SK-N-SH (cell line): ENCODE measurements at regions not wholly inside any gene's neighbourhood (a gene's known extent, or its start where the extent isn't known, plus 50 kb on each side); places are given as distances from the start of the nearest gene placed in this dataset.

ENCODE experiments used
- CHD2 ChIP-seq: fragments of 150-350 bp; IDR thresholded peaks from 2 replicates; pipeline ENCODE4 v1.6.1; 2018; ENCODE audit warnings: low read length; ENCODE audit not compliant: partially characterized antibody
- EP300 ChIP-seq, 2 experiments: IDR thresholded peaks; 2 replicates each; pipeline versions ENCODE4 v1.4.0 to v1.6.1; 2012; ENCODE audit warnings: borderline replicate concordance in 1 of 2, low read depth in 1 of 2, low read length in 1 of 2
- EZH2phosphoT487 ChIP-seq: fragments of 200-600 bp; sonication (generic); IDR thresholded peaks from 2 replicates; pipeline ENCODE4 v1.6.1; 2017; ENCODE audit warnings: low read depth, mixed run types, mild to moderate bottlenecking, antibody characterized with exemption, moderate library complexity, borderline replicate concordance
- FOXM1 ChIP-seq: IDR thresholded peaks from 2 replicates; pipeline ENCODE4 v1.4.0; 2012; ENCODE audit warnings: low read depth, mild to moderate bottlenecking
- GABPA ChIP-seq: IDR thresholded peaks from 2 replicates; pipeline ENCODE4 v1.4.0; 2012; ENCODE audit warnings: low read depth, mild to moderate bottlenecking
- MXI1 ChIP-seq: IDR thresholded peaks from 2 replicates; pipeline ENCODE4 v1.6.1; 2012; ENCODE audit warnings: mild to moderate bottlenecking, low read depth, low read length, improper control_type of control experiment
- POLR2AphosphoS5 ChIP-seq: IDR thresholded peaks from 2 replicates; pipeline ENCODE4 v1.6.1; 2012; ENCODE audit warnings: low read depth, low read length
- RAD21 ChIP-seq: IDR thresholded peaks from 2 replicates; pipeline ENCODE4 v1.6.1; 2012; ENCODE audit warnings: mild to moderate bottlenecking, low read length
- TF ChIP-seq, protein P1 (sequence below): fragments of 200-600 bp; sonication (generic); IDR thresholded peaks from 2 replicates; pipeline ENCODE4 v1.6.1; 2017; ENCODE audit warnings: antibody characterized with exemption, mild to moderate bottlenecking, moderate library complexity
- TF ChIP-seq, protein P2 (sequence below): IDR thresholded peaks from 2 replicates; pipeline ENCODE4 v1.6.1; 2012; ENCODE audit warnings: mild to moderate bottlenecking, low read depth, low read length, moderate library complexity
- TF ChIP-seq, protein P3 (sequence below): IDR thresholded peaks from 2 replicates; pipeline ENCODE4 v1.4.0; 2012; ENCODE audit warnings: low read depth, borderline replicate concordance

DNA sequence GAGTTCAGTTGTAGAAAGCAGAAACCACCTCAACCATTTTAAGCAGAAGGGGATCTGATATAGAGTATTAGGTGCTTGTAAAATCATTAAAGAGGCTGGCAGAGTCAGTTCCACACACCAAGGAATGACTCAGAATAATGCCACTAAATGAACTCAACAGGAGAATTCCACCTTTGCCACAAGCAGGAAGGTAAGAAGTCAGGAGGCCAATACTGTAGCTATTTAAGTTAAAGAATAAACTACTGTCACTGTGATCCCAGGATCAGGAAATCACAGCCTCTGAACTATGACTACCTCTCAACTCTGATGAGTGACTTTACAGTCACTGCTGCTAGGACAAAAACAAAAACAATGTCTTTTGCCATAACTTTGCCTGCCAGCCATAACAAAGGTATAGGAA, 52.5 kb upstream of the PRMT6 start:
- TF ChIP-seq, protein P1, sequence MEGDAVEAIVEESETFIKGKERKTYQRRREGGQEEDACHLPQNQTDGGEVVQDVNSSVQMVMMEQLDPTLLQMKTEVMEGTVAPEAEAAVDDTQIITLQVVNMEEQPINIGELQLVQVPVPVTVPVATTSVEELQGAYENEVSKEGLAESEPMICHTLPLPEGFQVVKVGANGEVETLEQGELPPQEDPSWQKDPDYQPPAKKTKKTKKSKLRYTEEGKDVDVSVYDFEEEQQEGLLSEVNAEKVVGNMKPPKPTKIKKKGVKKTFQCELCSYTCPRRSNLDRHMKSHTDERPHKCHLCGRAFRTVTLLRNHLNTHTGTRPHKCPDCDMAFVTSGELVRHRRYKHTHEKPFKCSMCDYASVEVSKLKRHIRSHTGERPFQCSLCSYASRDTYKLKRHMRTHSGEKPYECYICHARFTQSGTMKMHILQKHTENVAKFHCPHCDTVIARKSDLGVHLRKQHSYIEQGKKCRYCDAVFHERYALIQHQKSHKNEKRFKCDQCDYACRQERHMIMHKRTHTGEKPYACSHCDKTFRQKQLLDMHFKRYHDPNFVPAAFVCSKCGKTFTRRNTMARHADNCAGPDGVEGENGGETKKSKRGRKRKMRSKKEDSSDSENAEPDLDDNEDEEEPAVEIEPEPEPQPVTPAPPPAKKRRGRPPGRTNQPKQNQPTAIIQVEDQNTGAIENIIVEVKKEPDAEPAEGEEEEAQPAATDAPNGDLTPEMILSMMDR, result no peak
- TF ChIP-seq, protein P2, sequence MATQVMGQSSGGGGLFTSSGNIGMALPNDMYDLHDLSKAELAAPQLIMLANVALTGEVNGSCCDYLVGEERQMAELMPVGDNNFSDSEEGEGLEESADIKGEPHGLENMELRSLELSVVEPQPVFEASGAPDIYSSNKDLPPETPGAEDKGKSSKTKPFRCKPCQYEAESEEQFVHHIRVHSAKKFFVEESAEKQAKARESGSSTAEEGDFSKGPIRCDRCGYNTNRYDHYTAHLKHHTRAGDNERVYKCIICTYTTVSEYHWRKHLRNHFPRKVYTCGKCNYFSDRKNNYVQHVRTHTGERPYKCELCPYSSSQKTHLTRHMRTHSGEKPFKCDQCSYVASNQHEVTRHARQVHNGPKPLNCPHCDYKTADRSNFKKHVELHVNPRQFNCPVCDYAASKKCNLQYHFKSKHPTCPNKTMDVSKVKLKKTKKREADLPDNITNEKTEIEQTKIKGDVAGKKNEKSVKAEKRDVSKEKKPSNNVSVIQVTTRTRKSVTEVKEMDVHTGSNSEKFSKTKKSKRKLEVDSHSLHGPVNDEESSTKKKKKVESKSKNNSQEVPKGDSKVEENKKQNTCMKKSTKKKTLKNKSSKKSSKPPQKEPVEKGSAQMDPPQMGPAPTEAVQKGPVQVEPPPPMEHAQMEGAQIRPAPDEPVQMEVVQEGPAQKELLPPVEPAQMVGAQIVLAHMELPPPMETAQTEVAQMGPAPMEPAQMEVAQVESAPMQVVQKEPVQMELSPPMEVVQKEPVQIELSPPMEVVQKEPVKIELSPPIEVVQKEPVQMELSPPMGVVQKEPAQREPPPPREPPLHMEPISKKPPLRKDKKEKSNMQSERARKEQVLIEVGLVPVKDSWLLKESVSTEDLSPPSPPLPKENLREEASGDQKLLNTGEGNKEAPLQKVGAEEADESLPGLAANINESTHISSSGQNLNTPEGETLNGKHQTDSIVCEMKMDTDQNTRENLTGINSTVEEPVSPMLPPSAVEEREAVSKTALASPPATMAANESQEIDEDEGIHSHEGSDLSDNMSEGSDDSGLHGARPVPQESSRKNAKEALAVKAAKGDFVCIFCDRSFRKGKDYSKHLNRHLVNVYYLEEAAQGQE, result no peak
- TF ChIP-seq POLR2AphosphoS5 (no peak), MXI1 (no peak), EZH2phosphoT487 (no peak), RAD21 (no peak), FOXM1 (no peak), GABPA (no peak), EP300 (IDR thresholded peaks at IDR 0.05; ENCODE audit: borderline replicate concordance in 1 of 2, low read depth in 1 of 2, low read length in 1 of 2) (no peak), CHD2 (no peak)
- TF ChIP-seq, protein P3, sequence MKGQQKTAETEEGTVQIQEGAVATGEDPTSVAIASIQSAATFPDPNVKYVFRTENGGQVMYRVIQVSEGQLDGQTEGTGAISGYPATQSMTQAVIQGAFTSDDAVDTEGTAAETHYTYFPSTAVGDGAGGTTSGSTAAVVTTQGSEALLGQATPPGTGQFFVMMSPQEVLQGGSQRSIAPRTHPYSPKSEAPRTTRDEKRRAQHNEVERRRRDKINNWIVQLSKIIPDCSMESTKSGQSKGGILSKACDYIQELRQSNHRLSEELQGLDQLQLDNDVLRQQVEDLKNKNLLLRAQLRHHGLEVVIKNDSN, result no peak
